Loucy (cell line): ENCODE measurements at regions not wholly inside any gene's neighbourhood (a gene's known extent, or its start where the extent isn't known, plus 50 kb on each side); places are given as distances from the start of the nearest gene placed in this dataset.

Source experiments
- H2AFZ ChIP-seq: fragments of 200-600 bp; sonication (generic); 2 replicates; pipeline ENCODE4 v1.6.0; 2016; ENCODE audit warnings: antibody characterized with exemption, mild to moderate bottlenecking, low read length, moderate library complexity
- H3F3A ChIP-seq: fragments of 200-600 bp; 2 replicates; pipeline ENCODE4 v1.6.0; 2016; ENCODE audit warnings: antibody characterized with exemption, low read depth, mild to moderate bottlenecking
- H3K27me3 ChIP-seq: fragments of 200-600 bp; sonication (generic); 2 replicates; pipeline ENCODE4 v1.6.1; 2014; ENCODE audit warnings: low read length, mild to moderate bottlenecking; ENCODE audit not compliant: insufficient read depth, poor library complexity, severe bottlenecking
- H3K36me3 ChIP-seq: fragments of 200-600 bp; sonication (generic); 2 replicates; pipeline ENCODE4 v1.6.1; 2016; ENCODE audit warnings: low read length; ENCODE audit not compliant: insufficient read depth
- H3K4me1 ChIP-seq: fragments of 200-600 bp; sonication (generic); 2 replicates; pipeline ENCODE4 v1.5.1; 2014; ENCODE audit warnings: low read length, mild to moderate bottlenecking; ENCODE audit not compliant: insufficient read depth, poor library complexity, severe bottlenecking
- H3K4me2 ChIP-seq: fragments of 200-600 bp; sonication (generic); 2 replicates; pipeline ENCODE4 v1.6.0; 2014; ENCODE audit warnings: antibody characterized with exemption, low read length, low read depth, mild to moderate bottlenecking; ENCODE audit not compliant: poor library complexity, severe bottlenecking
- H3K4me3 ChIP-seq: fragments of 200-600 bp; sonication (generic); 2 replicates; pipeline ENCODE4 v1.5.1; 2014; ENCODE audit warnings: low read length, mild to moderate bottlenecking, mixed read lengths; ENCODE audit not compliant: poor library complexity, severe bottlenecking
- H3K79me2 ChIP-seq: fragments of 200-600 bp; sonication (generic); 2 replicates; pipeline ENCODE4 v1.6.1; 2014; ENCODE audit warnings: low read length; ENCODE audit not compliant: insufficient read depth
- H3K9ac ChIP-seq: fragments of 200-600 bp; sonication (generic); 2 replicates; pipeline ENCODE4 v1.6.0; 2014; ENCODE audit warnings: mild to moderate bottlenecking, low read depth, low read length, moderate library complexity; ENCODE audit not compliant: poor library complexity, severe bottlenecking
- H3K9me2 ChIP-seq: fragments of 200-600 bp; sonication (generic); replicated peaks from 2 replicates; pipeline ENCODE4 v1.6.1; 2016; ENCODE audit warnings: low read depth, low read length, mixed read lengths
- H3K9me3 ChIP-seq: fragments of 200-600 bp; sonication (generic); 2 replicates; pipeline ENCODE4 v1.6.1; 2014; ENCODE audit warnings: mild to moderate bottlenecking, antibody characterized with exemption, low read length, low read depth; ENCODE audit not compliant: insufficient read depth
- H4K20me1 ChIP-seq: fragments of 200-600 bp; sonication (generic); 2 replicates; pipeline ENCODE4 v1.6.0; 2014; ENCODE audit warnings: antibody characterized with exemption, low read length, mild to moderate bottlenecking; ENCODE audit not compliant: insufficient read depth, poor library complexity, severe bottlenecking
- EZH2phosphoT487 ChIP-seq: fragments of 200-600 bp; IDR thresholded peaks from 2 replicates; pipeline ENCODE4 v1.6.1; 2018; ENCODE audit warnings: antibody characterized with exemption, mild to moderate bottlenecking, moderate library complexity, borderline replicate concordance
- TF ChIP-seq, protein P1 (sequence below): fragments of 200-600 bp; sonication (generic); conservative IDR thresholded peaks from 2 replicates; pipeline ENCODE4 v1.5.1; 2014; ENCODE audit warnings: mild to moderate bottlenecking, antibody characterized with exemption, low read length

DNA sequence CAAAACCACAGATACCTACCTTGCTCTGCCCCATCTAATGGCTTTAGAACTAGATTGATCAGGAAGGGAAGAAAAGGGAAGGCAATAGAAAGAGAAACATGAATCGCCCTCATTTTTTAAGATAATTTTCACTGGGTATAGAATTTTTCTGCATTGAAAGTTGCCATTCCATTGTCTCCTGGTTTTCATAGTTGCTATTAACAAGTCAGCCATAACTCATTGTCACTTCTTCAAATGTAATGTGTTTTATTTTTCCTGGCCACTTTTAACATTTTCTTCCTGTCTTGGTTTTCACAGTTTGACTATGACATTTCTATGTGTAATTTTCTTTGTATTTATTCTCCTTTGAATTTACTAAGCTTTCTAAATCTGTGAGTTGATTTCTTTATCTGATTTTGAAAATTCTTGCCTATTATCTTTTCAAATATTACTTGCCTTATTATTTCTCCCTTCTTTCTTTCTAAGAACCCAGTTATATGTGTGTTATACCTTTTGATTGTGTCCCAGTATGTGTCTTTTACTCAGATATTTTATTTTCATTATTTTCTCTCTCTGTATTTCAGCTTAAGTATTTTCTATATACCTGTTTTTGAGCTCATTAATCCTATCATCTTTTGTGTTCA lies 85.5 kb upstream of the GLI2 start:
- Histone ChIP-seq H2AFZ (no peak overlapping the region), H3K79me2 (no peaks in the 10 kb centered on the region), H3K27me3 (no peaks in the 10 kb centered on the region)

DNA sequence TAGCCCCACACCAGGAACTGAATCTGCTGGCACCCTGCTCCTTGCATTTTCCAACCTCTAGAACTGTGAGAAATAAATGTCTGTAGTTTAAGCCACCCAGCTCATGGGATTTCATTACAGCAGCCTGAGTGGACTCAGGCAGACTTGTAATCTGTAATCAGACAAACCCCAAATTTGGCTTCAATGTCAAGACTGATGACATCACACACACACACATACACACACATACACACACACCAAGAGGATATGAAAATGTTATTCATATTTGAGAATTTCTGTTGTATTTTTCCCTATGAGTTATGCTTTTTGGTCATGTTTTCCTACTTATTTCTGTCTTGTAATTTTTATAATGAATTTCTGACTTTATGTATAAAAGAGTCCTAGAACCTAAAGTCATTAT lies 83.8 kb upstream of the GLI2 start:
- Histone ChIP-seq H2AFZ (no peak overlapping the region), H3F3A (no peaks in the 10 kb centered on the region), H3K9ac (no peak overlapping the region), H3K4me1 (no peaks in the 10 kb centered on the region), H3K36me3 (no peaks in the 10 kb centered on the region), H3K9me3 (peaks cover 6% of the 10 kb centered on the region; the same call in 1 of the 2 replicates), H4K20me1 (no peaks in the 10 kb centered on the region), H3K4me3 (no peak overlapping the region), H3K4me2 (no peak overlapping the region), H3K27me3 (no peaks in the 10 kb centered on the region), H3K9me2 (no peaks in the 10 kb centered on the region), H3K79me2 (no peaks in the 10 kb centered on the region)
- TF ChIP-seq, protein P1, sequence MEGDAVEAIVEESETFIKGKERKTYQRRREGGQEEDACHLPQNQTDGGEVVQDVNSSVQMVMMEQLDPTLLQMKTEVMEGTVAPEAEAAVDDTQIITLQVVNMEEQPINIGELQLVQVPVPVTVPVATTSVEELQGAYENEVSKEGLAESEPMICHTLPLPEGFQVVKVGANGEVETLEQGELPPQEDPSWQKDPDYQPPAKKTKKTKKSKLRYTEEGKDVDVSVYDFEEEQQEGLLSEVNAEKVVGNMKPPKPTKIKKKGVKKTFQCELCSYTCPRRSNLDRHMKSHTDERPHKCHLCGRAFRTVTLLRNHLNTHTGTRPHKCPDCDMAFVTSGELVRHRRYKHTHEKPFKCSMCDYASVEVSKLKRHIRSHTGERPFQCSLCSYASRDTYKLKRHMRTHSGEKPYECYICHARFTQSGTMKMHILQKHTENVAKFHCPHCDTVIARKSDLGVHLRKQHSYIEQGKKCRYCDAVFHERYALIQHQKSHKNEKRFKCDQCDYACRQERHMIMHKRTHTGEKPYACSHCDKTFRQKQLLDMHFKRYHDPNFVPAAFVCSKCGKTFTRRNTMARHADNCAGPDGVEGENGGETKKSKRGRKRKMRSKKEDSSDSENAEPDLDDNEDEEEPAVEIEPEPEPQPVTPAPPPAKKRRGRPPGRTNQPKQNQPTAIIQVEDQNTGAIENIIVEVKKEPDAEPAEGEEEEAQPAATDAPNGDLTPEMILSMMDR, result no peak
- TF ChIP-seq EZH2phosphoT487, result no peak

More for the DNA sequence above, 85.5 kb upstream of the GLI2 start:
- TF ChIP-seq, protein P1, result no peak
- TF ChIP-seq EZH2phosphoT487, result no peak
- H3K9me3 ChIP-seq, result peaks cover 6% of the 10 kb centered on the region; the same call in 1 of the 2 replicates
- no peaks in the 10 kb centered on the region for H3K36me3 ChIP-seq
- no peak overlapping the region for H3K4me3 ChIP-seq
- no peaks in the 10 kb centered on the region for H4K20me1 ChIP-seq
- no peaks in the 10 kb centered on the region for H3K9me2 ChIP-seq
- no peaks in the 10 kb centered on the region for H3K4me1 ChIP-seq
- H3K9ac ChIP-seq, result no peak overlapping the region
- H3K4me2 ChIP-seq, result no peak overlapping the region
- no peaks in the 10 kb centered on the region for H3F3A ChIP-seq

DNA sequence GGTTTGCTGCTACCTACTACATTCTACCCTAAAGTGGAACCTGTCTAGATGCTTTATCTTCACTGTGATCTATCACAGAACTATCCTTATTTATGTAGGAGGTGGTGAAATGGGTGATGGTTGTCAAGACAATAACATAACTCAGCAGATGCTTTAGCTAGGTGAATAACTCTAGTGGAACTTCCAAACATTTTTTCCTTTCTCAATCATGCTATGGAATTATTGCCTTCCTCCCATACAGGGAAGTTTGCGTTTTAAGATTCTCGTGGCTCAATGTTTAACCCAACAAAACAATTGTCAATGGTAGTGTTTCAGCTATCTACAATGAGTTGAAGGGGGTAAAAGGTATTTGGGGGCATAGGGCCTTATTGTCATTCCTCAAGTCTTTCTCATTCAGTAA lies 82.6 kb upstream of the GLI2 start:
- Histone ChIP-seq H3K4me2 (no peak overlapping the region), H3K4me1 (no peaks in the 10 kb centered on the region)

More for the DNA sequence above, 82.6 kb upstream of the GLI2 start:
- Histone ChIP-seq H3K27me3 (no peaks in the 10 kb centered on the region), H3K79me2 (no peaks in the 10 kb centered on the region), H3K9ac (no peak overlapping the region), H3K36me3 (no peaks in the 10 kb centered on the region), H2AFZ (no peak overlapping the region), H4K20me1 (no peaks in the 10 kb centered on the region), H3K9me2 (no peaks in the 10 kb centered on the region), H3K4me3 (no peak overlapping the region), H3K9me3 (peaks cover 6% of the 10 kb centered on the region; the same call in 1 of the 2 replicates), H3F3A (no peaks in the 10 kb centered on the region)
- TF ChIP-seq EZH2phosphoT487, result no peak
- TF ChIP-seq, protein P1, result no peak
